Calu3 (cell line): ENCODE measurements at regions not wholly inside any gene's neighbourhood (a gene's known extent, or its start where the extent isn't known, plus 50 kb on each side); places are given as distances from the start of the nearest gene placed in this dataset.
"Not testable (repeated sequence)": the region's sequence is repeated elsewhere in the genome, so short reads cannot be mapped to it uniquely, and the experiment has no call there.

Experiments
- BruUV-seq: library from RNA; stranded (reverse); fragments of 400-500 nt; replicated peaks from 2 replicates; lab custom pipeline; 2021; lab: Mats Ljungman, UMichigan
- CTCF ChIA-PET: fragments of 300-600 bp; sonication (Branson Sonifier 250); formaldehyde crosslinking; loops from one replicate; lab custom pipeline; 2022; ENCODE audit warnings: antibody characterized with exemption; lab: Charles Lee
- DNase-seq: peaks from one replicate; pipeline ENCODE4 v3.0.0; 2022
- H3K27ac Mint-ChIP-seq: one replicate; pipeline ENCODE4 v1.8.0; 2022; ENCODE audit warnings: mixed read lengths; ENCODE audit not compliant: unreplicated experiment
- H3K27me3 Mint-ChIP-seq: one replicate; pipeline ENCODE4 v1.8.0; 2022; ENCODE audit warnings: mixed read lengths; ENCODE audit not compliant: unreplicated experiment
- H3K36me3 Mint-ChIP-seq: one replicate; pipeline ENCODE4 v1.8.0; 2022; ENCODE audit warnings: mild to moderate bottlenecking, moderate library complexity, mixed read lengths; ENCODE audit not compliant: insufficient read depth, unreplicated experiment
- H3K4me1 Mint-ChIP-seq: one replicate; pipeline ENCODE4 v1.8.0; 2022; ENCODE audit warnings: mild to moderate bottlenecking, low read depth, mixed read lengths; ENCODE audit not compliant: unreplicated experiment
- H3K4me3 Mint-ChIP-seq: one replicate; pipeline ENCODE4 v1.8.0; 2022; ENCODE audit warnings: mild to moderate bottlenecking, low read depth, moderate library complexity, mixed read lengths; ENCODE audit not compliant: unreplicated experiment
- H3K9me3 Mint-ChIP-seq: one replicate; pipeline ENCODE4 v1.8.0; 2022; ENCODE audit warnings: low read depth, mixed read lengths; ENCODE audit not compliant: unreplicated experiment
- intact Hi-C: fragments of 100-400 bp; cut with micrococcal nuclease; formaldehyde crosslinking; loops from one replicate; pipeline ENCODE4 v1.10.0; 2022; ENCODE audit not compliant: unreplicated experiment
- TF ChIP-seq, protein P1 (sequence below): fragments of 200-600 bp; IDR thresholded peaks from one replicate; pipeline ENCODE4 v1.8.0; 2022; ENCODE audit warnings: antibody characterized with exemption; ENCODE audit not compliant: unreplicated experiment

DNA sequence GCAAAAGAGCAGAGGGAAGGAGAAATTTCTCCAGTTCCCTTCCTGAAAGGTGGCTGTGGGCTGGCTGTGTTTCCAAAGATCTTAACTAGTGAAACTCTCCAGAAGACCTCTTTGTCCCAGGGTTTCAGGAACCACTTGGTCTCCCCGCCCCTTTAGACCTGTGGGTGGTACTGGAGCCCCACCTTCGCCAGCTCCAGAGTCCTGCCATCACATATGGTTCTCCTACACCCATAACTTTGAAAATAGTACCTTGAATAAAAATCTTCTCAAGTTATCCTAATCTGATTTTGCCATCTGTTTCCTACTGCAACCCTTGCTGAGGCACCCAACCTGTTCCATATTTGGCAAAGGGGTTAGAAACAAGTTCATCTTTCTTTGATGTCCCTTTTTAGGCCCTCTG is 303.9 kb downstream of the SEC16B start:
- H3K4me3 Mint-ChIP-seq = no peak overlapping the region
- intact Hi-C loops = no loop called here
- TF ChIP-seq, protein P1, sequence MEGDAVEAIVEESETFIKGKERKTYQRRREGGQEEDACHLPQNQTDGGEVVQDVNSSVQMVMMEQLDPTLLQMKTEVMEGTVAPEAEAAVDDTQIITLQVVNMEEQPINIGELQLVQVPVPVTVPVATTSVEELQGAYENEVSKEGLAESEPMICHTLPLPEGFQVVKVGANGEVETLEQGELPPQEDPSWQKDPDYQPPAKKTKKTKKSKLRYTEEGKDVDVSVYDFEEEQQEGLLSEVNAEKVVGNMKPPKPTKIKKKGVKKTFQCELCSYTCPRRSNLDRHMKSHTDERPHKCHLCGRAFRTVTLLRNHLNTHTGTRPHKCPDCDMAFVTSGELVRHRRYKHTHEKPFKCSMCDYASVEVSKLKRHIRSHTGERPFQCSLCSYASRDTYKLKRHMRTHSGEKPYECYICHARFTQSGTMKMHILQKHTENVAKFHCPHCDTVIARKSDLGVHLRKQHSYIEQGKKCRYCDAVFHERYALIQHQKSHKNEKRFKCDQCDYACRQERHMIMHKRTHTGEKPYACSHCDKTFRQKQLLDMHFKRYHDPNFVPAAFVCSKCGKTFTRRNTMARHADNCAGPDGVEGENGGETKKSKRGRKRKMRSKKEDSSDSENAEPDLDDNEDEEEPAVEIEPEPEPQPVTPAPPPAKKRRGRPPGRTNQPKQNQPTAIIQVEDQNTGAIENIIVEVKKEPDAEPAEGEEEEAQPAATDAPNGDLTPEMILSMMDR = no peak
- peaks cover 34% of the 10 kb centered on the region for H3K27me3 Mint-ChIP-seq
- BruUV-seq = no TSS peak
- no peaks in the 10 kb centered on the region for H3K4me1 Mint-ChIP-seq
- H3K9me3 Mint-ChIP-seq = no peaks in the 10 kb centered on the region
- no peak for DNase-seq
- CTCF ChIA-PET = interaction anchor here (0.6 kb wide), 1 partner anchor 56 kb away, joined by 4 read pairs; no protein-coding TSS in a partner anchor
- H3K27ac Mint-ChIP-seq = no peak overlapping the region
- H3K36me3 Mint-ChIP-seq = no peaks in the 10 kb centered on the region

DNA sequence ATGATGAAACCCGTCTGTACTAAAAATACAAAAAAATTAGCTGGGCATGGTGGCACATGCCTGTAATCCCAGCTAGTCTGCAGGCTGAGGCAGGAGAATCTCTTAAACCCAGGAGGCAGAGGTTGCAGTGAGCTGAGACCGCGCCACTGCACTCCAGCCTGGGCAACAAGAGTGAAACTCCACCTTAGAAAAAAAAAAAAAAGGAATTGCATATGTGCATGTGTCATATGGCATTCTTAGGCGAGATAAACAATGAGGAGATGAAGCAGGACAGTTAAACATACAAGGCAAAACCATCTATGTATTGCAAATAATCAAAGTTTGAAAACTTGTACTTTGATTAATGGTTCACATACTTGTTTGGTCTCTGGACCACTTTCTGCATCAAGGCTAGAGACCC is 305.1 kb downstream of the SEC16B start:
- intact Hi-C loops, H3K9me3 Mint-ChIP-seq, BruUV-seq, H3K27ac Mint-ChIP-seq, CTCF ChIA-PET, DNase-seq, H3K4me1 Mint-ChIP-seq, H3K36me3 Mint-ChIP-seq, H3K4me3 Mint-ChIP-seq: not testable (repeated sequence)
- H3K27me3 Mint-ChIP-seq = peaks cover 43% of the 10 kb centered on the region

DNA sequence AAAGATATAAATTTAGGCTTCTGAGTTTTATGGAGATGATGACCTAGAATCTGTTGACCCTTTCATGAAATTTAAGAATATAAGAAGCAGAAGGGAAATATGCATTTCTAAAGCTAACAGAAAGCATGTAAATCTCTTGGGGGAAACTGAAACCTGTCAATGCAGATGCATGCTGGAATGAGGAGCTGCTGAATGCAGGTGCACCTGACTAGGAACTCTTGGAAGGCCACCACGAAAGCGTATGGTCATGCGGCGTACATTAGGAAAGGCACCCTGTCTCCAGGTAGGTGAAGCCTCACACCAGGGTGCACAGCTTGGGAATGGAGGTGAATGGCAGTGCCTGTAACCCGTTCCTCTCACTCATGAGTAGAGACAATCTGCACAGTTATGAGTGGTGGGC is 309.7 kb downstream of the SEC16B start:
- no peaks in the 10 kb centered on the region for H3K36me3 Mint-ChIP-seq
- no peak overlapping the region for H3K4me3 Mint-ChIP-seq
- BruUV-seq = no TSS peak
- H3K9me3 Mint-ChIP-seq = no peaks in the 10 kb centered on the region
- intact Hi-C loops = no loop called here
- H3K27ac Mint-ChIP-seq = no peak overlapping the region
- CTCF ChIA-PET = no interaction called here
- H3K4me1 Mint-ChIP-seq = no peaks in the 10 kb centered on the region
- peaks cover 64% of the 10 kb centered on the region for H3K27me3 Mint-ChIP-seq
- TF ChIP-seq, protein P1 = no peak
- DNase-seq = no peak

DNA sequence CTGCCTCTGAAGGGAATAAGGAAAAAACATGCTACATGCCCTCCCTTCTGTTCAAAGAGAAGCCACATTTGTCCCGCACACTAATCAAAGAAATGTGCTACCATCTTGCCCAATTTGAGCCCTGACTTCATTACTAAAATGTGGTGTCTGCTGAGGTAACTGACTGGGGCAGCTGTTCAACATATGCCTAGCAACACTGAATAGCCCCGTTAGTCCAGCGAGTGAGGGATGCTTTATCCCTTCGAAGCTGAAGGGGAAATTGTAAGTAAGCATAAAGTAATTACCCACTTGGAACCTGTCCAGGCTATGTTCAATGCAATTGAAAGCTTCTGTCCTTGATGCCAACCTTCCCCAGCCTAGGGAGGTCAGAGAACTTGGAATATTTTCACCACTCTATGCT is 310.6 kb downstream of the SEC16B start:
- Mint-ChIP-seq H3K36me3 (no peaks in the 10 kb centered on the region), H3K27ac (no peak overlapping the region), H3K27me3 (peaks cover 70% of the 10 kb centered on the region), H3K9me3 (no peaks in the 10 kb centered on the region), H3K4me3 (no peak overlapping the region), H3K4me1 (no peaks in the 10 kb centered on the region)
- intact Hi-C loops = no loop called here
- TF ChIP-seq, protein P1 = no peak
- CTCF ChIA-PET = no interaction called here
- DNase-seq = no peak
- no TSS peak for BruUV-seq

DNA sequence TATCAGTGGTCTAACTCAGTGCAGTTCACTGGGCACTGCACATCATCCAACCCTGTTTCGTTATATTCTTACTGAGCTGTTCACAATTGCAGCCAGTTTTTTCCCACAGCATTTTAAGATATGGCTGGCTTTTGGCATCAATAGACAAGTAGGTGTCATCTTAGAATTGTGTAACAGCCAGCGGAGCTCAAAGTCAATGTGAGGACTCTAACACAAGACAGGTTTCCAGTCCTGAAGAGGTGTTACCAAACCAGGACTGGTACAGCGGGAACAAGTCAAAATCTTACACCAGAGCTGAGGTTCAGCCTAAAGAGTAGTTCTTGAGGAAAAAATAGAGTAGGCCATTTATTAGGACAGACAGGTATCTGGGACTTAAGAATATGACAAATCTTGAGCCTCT is 313.3 kb downstream of the SEC16B start:
- no peak overlapping the region for H3K27ac Mint-ChIP-seq
- intact Hi-C loops = no loop called here

More for the DNA sequence above, 313.3 kb downstream of the SEC16B start:
- Mint-ChIP-seq H3K9me3 (no peaks in the 10 kb centered on the region), H3K4me1 (no peaks in the 10 kb centered on the region), H3K4me3 (no peak overlapping the region), H3K27me3 (peaks cover 60% of the 10 kb centered on the region), H3K36me3 (no peaks in the 10 kb centered on the region)
- TF ChIP-seq, protein P1 = no peak
- no TSS peak for BruUV-seq
- no peak for DNase-seq
- CTCF ChIA-PET = no interaction called here
